HG03439 (cell line): ENCODE measurements at regions not wholly inside any gene's neighbourhood (a gene's known extent, or its start where the extent isn't known, plus 50 kb on each side); places are given as distances from the start of the nearest gene placed in this dataset.

Experiments
- ATAC-seq: cut with Tn5 transposase; IDR thresholded peaks from one replicate; pipeline ENCODE4 v1.9.1; 2021; ENCODE audit warnings: mild to moderate bottlenecking, moderate library complexity; ENCODE audit not compliant: unreplicated experiment

GRCh38 chr1:4010814-4011605, 110.9 kb upstream of the C1orf174 start:
- ATAC-seq, result no peak

GRCh38 chr1:4016351-4017130, 116.5 kb upstream of the C1orf174 start:
- ATAC-seq, result no peak

DNA sequence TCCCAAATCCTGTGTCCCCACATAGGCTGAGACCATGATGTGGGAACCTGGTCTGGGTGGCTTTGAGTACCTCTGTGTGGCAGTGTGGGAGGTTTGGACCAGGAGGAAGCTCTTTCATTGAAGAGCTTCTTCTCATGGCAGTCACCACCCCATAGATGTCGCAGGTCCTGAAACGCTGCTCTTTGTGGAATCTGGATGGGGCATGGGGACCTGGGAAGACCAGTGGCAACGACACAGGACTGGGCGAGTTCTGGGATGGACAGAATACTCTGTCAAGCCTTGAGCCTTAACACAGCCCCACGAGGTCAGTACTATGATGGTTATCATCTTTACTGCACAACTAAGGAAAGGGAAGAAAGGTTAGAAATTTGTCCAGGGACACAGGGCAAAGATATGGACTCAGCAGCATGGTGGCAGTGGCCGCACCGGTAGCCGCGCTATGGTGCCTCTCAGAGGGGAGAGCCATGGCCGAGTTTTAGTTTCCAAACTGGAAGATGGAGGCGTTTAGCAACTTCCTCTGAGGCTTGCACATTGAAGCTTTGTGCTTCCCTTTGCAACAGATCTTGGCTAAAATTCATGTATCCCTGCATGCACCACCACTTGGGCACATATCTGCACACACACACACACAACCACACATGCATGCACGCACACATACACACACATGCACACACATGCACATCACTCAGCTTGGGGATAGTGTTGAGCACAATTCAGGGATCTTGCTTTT, 117.7 kb upstream of the C1orf174 start:
- no peak for ATAC-seq

GRCh38 chr1:4018466-4019146, 118.5 kb upstream of the C1orf174 start:
- no peak for ATAC-seq

- no peak for ATAC-seq
Observed at GRCh38 chr1:4019147-4019521, 119.1 kb upstream of the C1orf174 start.

GRCh38 chr1:4019606-4020331, 119.7 kb upstream of the C1orf174 start:
- no peak for ATAC-seq

DNA sequence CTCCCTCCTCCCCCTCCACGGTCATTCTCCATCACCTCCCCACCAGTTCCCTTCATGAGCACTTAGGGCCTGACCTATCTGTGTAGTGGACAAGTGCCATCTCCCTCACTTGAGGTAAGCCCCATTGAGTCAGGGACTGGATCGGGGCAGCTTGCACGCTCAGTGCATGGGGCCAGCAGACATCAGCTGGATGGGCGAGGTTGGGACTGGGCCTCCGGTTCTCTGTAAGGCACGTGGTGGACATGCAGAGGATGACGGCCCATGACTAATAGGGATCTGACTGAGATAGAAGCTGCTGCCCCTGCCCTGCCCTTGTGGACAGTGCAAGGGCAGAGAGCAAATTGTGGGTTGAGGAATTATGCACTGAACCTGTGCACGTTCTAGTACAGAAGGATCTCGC, 120.4 kb upstream of the C1orf174 start:
- no peak for ATAC-seq

DNA sequence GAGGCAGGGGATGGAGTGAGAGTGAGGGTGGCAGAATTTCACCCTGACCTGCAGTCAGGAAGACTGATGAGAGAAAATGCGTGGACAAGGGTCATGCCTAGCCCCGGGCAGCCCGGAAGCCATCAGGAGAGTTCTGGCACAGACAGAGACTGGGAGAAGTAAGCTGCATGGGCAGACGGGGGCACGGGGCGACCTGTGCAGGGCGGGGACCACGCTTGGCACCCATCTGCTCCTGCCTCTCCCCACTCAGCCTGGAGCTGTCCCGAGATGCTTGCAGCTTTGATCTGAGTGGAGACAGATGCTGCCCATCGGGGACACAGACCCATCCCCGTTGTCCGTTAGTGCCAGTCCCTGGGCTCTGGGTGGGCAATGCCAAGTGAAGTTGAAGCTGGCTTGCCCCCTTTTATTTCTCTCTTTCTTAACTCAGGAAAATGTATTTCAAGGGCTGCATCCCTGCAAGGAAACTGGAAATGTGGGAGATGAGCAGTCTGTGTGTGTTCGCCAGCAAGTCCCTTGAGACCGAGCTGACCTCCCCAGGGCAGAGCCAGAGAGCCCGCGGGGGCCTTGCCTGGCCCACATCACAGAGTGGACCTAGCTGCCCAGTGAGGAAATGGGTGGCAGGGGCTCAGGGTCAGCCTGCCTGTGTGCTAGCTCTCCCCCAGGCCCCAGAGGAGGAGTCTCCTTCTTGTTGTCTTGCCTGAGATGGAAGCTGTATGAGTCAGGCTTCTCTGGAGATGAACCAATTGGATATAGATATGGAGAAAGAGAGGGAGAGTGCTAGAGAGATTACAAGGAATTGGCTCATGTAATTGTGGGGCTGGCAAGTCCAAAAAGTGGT, 121.3 kb upstream of the C1orf174 start:
- ATAC-seq, result no peak

DNA sequence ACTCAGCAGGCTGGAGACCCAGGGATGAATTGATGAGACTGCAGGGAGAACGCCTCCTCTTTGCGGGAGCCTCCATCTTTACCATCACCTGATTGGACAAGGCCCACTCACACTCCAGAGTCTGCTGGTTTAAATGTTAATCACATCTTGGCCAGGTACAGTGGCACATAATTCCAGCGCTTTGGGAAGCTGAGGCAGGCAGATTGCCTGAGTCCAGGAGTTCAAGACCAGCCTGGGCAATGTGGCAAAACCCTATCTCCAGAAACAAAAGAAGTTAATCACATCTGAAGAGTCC, 121.8 kb upstream of the C1orf174 start:
- ATAC-seq, result no peak

DNA sequence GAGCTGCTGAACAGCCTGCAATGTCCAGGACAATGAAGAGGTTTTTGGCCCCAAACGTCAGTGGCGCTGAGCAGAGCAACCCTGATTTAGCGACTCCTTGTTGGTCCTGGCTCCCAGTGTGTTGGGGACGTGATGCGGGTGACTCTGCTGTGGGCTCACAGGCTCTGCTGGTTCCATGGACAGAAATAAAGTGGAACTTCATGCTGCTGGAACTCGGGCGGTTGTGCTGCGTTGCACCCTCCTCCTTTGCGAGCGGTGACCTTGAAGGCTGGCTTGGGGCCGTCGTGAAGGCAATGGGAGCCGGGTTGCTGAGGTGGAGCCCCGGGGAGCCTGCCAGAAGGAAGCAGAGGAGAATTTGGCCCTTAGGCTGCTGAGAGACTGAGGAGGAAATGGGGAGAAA, 122.6 kb upstream of the C1orf174 start:
- ATAC-seq, result no peak

DNA sequence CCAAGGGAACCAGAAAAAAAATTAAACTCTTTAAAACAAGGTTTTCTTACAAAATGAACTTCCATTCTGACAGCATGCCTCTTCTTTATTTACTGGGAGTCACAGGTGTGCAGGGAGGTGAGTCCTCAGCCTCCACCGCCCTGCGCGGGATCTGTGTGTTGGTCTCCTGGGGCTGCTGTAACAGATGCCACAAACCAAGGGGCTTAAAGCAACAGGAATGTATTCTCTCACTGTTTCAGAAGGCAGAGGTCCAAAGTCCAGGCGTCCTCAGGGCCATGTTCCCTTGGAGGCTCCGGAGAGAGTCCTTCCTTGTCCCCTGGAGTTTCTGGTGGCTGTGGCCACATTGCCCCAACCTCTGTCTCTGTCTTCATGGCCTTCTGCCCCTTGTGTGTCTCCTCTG, 123.6 kb upstream of the C1orf174 start:
- ATAC-seq, result no peak

DNA sequence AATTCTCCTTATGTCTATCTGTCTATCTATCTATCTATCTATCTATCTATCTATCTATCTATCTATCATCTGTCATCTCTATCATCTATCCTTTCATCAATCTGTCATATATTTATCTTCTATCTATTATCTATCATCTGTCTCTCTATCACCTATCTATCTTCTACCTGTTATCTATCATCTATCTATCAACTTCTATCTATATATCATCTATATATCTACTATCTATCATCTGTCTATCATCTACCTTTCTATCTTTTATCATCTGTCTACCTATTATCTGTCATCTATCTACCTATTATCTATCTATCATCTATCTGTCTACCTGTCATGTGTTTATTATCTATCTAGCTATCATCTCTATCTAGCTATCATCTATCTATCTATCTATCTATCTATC, 124.7 kb upstream of the C1orf174 start:
- ATAC-seq, result no peak

DNA sequence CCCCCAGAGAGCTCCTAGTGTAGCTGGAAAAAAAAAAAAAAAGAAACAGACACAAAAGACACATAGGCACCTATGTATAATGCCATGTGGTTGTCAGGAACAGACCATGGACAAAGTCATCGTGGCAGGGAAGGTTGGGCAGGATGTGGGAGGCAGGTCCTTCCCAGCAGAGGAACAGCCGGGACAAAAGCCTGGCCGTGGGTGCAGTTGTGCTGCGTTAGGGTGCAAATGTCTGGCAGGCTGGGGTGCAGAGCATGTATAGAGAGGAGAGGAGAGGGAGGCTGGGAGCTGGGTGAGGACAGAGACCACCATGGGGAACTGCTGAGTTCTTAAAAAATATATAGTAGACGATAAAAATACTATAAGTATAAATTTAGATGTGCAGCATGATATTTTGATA, 125.7 kb upstream of the C1orf174 start:
- no peak for ATAC-seq

- no peak for ATAC-seq
Observed at GRCh38 chr1:4027008-4027407, 126.9 kb upstream of the C1orf174 start.

DNA sequence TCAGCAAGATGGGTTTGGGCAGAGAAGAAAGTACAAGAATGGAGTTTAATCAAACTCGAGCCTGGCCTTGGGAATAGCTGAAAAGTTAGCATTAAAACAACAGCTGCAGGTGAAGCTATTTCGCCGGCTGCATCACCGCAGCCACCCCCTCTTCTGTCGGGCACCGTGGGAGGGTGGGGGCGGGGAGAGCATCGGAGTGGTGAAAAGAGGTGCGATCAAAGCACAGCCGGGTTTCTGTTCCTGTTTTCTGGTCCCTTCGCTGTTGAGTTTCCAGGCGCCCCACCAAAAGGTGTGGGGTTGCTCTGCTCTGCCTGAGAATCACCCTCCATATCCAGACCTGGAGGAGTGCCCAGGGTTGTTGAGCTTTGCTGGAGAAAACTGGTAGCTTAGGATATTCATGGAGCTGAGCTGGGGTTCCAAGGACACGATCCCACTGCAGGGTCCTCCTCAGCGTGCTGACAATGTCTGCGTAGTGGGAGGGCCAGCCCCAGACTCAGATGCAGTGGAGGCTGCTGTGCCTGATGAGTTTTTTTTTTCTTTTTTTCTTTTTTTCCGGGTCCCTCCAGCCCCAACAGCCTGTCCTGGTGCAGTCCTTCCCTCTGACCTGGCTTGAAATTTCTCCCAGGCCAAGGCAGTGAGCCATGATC, 127.5 kb upstream of the C1orf174 start:
- ATAC-seq, result no peak

- no peak for ATAC-seq
Observed at GRCh38 chr1:4028139-4028501, 128.0 kb upstream of the C1orf174 start.

- no peak for ATAC-seq
Observed at GRCh38 chr1:4029376-4029775, 129.3 kb upstream of the C1orf174 start.

DNA sequence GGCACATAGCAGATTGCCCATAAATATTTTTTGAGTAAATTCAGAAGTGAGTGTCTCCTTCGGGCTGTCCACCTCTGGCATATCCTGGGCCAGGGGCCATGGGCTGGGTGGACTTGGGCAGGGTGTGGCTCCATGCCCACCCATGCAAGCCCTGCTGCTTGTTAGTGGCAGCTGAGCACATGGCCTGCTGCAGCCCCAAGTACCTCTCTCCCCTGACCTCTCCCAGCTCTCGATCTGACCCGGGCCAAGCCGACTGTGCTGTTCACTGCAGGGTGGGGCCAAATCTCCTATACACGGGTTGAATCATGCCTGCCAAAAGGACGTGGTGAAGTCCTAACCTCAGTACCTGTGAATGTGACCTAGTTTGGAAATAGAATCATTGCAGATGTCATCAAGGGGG, 132.5 kb upstream of the C1orf174 start:
- no peak for ATAC-seq

DNA sequence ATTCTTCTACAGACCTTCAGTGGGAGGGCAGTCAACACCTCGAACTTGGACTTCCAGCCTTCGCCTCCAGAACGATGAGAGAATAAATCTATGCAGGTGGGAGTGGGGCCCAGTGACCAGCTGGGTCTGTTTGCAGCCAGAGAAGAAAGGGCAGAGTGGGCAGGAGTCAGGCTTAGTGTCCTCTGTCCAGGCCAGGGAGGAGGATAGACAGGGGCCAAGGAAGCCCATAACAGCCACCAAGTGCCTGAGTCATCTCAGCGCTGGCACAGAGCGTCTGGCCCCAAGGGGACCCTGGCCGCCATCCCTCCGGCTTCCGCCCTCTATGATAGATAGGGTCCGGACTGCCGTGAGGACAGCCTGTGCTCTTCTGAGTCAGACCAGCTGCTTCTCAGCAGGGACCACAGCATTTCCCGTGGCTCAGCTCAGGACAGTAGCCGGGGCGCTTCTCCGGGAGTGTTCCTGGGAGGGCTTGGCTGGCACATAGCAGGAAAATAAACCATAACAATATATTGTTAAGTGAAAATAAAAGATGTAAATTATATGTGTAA, 133.1 kb upstream of the C1orf174 start:
- ATAC-seq, result no peak
